Gastrocnemius medialis (tissue), 4 donors: ENCODE measurements at regions not wholly inside any gene's neighbourhood (a gene's known extent, or its start where the extent isn't known, plus 50 kb on each side); places are given as distances from the start of the nearest gene placed in this dataset.
A peak's percentile ranks its signal among the peaks of the same experiment; 100 is the strongest.

Experiments used
- ATAC-seq, 2 donors: fragments of 150-250 bp; one replicate each; pipeline ENCODE4 v1.9.1; 2016
- DNase-seq, 2 donors: peaks; one replicate each; pipeline ENCODE4 v3.0.0-alpha.2; 2019
- H3K27ac ChIP-seq, 4 donors: fragments of 200-600 bp; sonication (generic); 1 replicate in 1 of 4; 2 replicates in 3 of 4; pipeline ENCODE4 v1.5.1; 2016 to 2018; ENCODE audit warnings: mild to moderate bottlenecking in 2 of 4, moderate library complexity in 1 of 4
- H3K27me3 ChIP-seq, 3 donors: fragments of 200-600 bp; sonication (generic) in 2 of 3; 1 replicate in 1 of 3; 2 replicates in 2 of 3; pipeline versions ENCODE4 v1.5.1 to v1.6.0; 2016 to 2019; ENCODE audit warnings: mild to moderate bottlenecking in 1 of 3, moderate library complexity in 1 of 3
- H3K36me3 ChIP-seq, 2 donors: fragments of 200-600 bp; sonication (generic) in 1 of 2; one replicate each; pipeline ENCODE4 v1.5.1; 2017 to 2018
- H3K4me1 ChIP-seq, 2 donors: fragments of 200-600 bp; sonication (generic) in 1 of 2; one replicate each; pipeline ENCODE4 v1.5.1; 2016 to 2017; ENCODE audit warnings: mild to moderate bottlenecking in 2 of 2
- H3K4me3 ChIP-seq, 4 donors: fragments of 200-600 bp; sonication (generic) in 3 of 4; 1 replicate in 1 of 4; 2 replicates in 3 of 4; pipeline ENCODE4 v1.5.1; 2016 to 2019; ENCODE audit warnings: mild to moderate bottlenecking in 2 of 4
- H3K9me3 ChIP-seq, 3 donors: fragments of 200-600 bp; sonication (generic) in 2 of 3; 1 replicate in 1 of 3; 2 replicates in 2 of 3; pipeline ENCODE4 v1.5.1; 2016 to 2019
- POLR2A ChIP-seq, 2 donors: fragments of 450-650 bp; IDR thresholded peaks; one replicate each; pipeline ENCODE4 v1.6.1; 2017; ENCODE audit warnings: antibody characterized with exemption in 2 of 2, mild to moderate bottlenecking in 2 of 2, moderate library complexity in 2 of 2
- in situ Hi-C, 4 donors: fragments of 200-750 bp; cut with MboI; loops; one replicate each; pipeline versions ENCODE4 v1.15.0 to v1.8.0; 2017; ENCODE audit warnings: low sequenced_read_pairs in 4 of 4
- intact Hi-C: fragments of 100-400 bp; cut with DNase I; formaldehyde crosslinking; loops from one replicate; pipeline ENCODE4 v1.15.1; 2023; ENCODE audit warnings: low total_unique reads
- TF ChIP-seq, protein P1 (sequence below), 5 experiments: fragments of 450-650 bp in 3 of 5; fragments of 200-600 bp in 2 of 5; sonication (generic) in 2 of 5; IDR thresholded peaks in 4 of 5; conservative IDR thresholded peaks in 1 of 5; 1 replicate in 4 of 5; 2 replicates in 1 of 5; pipeline ENCODE4 v1.5.1; 2016 to 2019; ENCODE audit warnings: antibody characterized with exemption in 5 of 5, mild to moderate bottlenecking in 3 of 5, moderate library complexity in 3 of 5

DNA sequence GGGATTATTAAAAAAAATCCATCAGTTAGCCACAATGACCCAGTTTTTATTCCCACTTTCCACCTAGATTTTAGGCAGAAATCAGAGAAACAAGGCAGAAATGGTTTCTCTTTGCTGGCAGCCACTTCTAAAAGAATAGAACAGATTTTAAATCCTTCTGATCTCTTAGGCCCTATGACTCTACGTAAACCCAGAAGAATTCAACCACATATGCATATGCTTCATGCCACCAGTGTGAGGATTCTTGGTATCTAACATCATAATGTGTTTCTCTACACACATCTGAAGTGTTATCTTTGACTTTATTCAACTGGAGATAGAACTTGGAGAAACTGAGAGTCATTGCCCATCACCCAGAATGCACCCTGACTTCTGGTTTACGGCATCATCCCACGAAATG is 128.7 kb upstream of the TANK start:
- no peaks in the 10 kb centered on the region for H3K36me3 ChIP-seq
- no peak for TF ChIP-seq POLR2A (IDR thresholded peaks at IDR 0.05)
- TF ChIP-seq, protein P1, sequence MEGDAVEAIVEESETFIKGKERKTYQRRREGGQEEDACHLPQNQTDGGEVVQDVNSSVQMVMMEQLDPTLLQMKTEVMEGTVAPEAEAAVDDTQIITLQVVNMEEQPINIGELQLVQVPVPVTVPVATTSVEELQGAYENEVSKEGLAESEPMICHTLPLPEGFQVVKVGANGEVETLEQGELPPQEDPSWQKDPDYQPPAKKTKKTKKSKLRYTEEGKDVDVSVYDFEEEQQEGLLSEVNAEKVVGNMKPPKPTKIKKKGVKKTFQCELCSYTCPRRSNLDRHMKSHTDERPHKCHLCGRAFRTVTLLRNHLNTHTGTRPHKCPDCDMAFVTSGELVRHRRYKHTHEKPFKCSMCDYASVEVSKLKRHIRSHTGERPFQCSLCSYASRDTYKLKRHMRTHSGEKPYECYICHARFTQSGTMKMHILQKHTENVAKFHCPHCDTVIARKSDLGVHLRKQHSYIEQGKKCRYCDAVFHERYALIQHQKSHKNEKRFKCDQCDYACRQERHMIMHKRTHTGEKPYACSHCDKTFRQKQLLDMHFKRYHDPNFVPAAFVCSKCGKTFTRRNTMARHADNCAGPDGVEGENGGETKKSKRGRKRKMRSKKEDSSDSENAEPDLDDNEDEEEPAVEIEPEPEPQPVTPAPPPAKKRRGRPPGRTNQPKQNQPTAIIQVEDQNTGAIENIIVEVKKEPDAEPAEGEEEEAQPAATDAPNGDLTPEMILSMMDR (IDR thresholded peaks at IDR 0.05 in 4 of 5, conservative IDR thresholded peaks at IDR 0.05 in 1 of 5) = no peak
- intact Hi-C loops = loop anchor here (2.0 kb wide), 1 partner anchor 13 kb away; no protein-coding TSS in a partner anchor
- H3K9me3 ChIP-seq = no peaks in the 10 kb centered on the region
- in situ Hi-C loops = no loop called here
- DNase-seq (no peak), ATAC-seq (no peak)
- peaks cover 6 to 15% of the 10 kb centered on the region in 2 donors for H3K4me1 ChIP-seq
- no peaks in the 10 kb centered on the region for H3K27me3 ChIP-seq
- no peak overlapping the region for H3K4me3 ChIP-seq
- peak overlapping the region; percentile 70 to 78 (median 74) for H3K27ac ChIP-seq

DNA sequence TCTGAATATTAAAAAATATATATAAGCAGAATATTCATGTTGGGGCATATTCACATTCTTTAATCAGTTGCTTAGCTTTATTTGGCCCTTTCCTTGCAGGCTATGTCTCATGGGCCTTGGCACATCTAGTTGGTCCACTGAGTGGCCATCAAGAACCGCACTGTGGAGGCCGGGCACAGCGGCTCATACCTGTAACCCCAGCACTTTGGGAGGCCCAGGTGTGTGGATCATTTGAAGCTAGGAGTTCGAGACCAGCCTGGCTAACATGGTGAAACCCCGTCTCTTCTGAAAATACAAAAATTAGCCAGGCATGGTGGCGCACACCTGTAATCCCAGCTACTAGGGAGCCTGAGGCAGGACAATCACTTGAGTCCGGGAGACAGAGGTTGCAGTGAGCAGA is 127.6 kb upstream of the TANK start:
- intact Hi-C loops = no loop called here
- H3K27ac ChIP-seq = no peak overlapping the region
- H3K4me1 ChIP-seq = peaks cover 6 to 15% of the 10 kb centered on the region in 2 donors
- TF ChIP-seq POLR2A (IDR thresholded peaks at IDR 0.05) = no peak
- in situ Hi-C loops = no loop called here
- no peaks in the 10 kb centered on the region for H3K9me3 ChIP-seq
- no peak overlapping the region for H3K4me3 ChIP-seq
- no peaks in the 10 kb centered on the region for H3K36me3 ChIP-seq
- ATAC-seq (no peak), DNase-seq (no peak)
- H3K27me3 ChIP-seq = no peaks in the 10 kb centered on the region

DNA sequence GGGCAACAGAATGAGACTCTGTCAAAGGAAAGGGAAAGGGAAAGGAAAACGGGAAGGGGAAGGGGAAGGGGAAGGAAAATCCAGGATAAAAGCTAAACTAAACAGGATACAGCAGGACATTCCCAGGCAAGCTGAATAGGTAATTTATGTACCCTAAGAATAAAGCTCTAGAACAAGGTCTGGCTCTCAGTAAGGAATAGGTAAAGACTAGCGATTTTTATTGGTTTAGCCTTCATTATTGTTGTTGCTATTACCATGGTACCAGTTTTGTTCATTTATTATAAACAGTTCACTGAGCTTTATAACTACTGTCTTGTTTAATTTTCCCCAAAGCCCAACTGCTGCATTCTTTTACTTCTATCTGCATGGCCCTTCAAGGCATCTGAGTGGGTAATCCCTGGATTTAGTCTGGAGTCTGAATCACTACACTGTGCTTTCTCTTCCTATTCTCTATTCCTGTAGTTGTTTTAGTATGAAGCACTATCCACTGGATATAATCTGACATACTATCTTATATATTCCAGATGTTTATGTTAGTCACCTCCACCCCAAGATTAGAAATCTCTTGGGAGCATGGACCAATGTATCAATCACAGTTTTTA is 127.1 kb upstream of the TANK start:
- DNase-seq (no peak), ATAC-seq (no peak)
- H3K4me3 ChIP-seq = no peak overlapping the region
- TF ChIP-seq, protein P1 (IDR thresholded peaks at IDR 0.05 in 4 of 5, conservative IDR thresholded peaks at IDR 0.05 in 1 of 5) = no peak
- TF ChIP-seq POLR2A (IDR thresholded peaks at IDR 0.05) = no peak
- no peak overlapping the region for H3K27ac ChIP-seq
- intact Hi-C loops = no loop called here
- peaks cover 6 to 15% of the 10 kb centered on the region in 2 donors for H3K4me1 ChIP-seq
- no peaks in the 10 kb centered on the region for H3K27me3 ChIP-seq
- H3K36me3 ChIP-seq = no peaks in the 10 kb centered on the region
- no peaks in the 10 kb centered on the region for H3K9me3 ChIP-seq
- in situ Hi-C loops = no loop called here

DNA sequence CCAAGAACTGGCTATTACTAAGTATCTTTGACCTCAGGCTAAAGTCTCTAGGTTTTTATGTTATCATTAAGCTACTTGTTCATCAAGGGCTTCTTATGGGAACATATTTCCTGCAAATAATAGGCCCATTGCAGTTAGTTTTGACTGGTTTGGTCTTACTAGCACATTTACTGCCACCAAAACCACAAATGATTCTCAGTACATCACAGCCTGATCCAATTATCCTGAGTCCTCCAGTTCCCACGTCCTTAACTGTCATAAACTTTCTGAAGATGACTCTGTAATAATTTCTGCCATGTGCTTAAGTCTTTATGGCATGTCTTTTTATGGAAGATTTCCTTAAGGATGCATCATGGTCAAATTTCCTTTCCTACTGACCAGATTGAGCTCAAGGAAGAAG is 123.3 kb upstream of the TANK start:
- no peak for TF ChIP-seq POLR2A (IDR thresholded peaks at IDR 0.05)
- TF ChIP-seq, protein P1 (IDR thresholded peaks at IDR 0.05 in 4 of 5, conservative IDR thresholded peaks at IDR 0.05 in 1 of 5) = no peak
- Histone ChIP-seq H3K27ac (no peak overlapping the region), H3K4me1 (no peaks in the 10 kb centered on the region), H3K36me3 (no peaks in the 10 kb centered on the region), H3K9me3 (no peaks in the 10 kb centered on the region), H3K4me3 (no peak overlapping the region), H3K27me3 (no peaks in the 10 kb centered on the region)
- ATAC-seq (no peak), DNase-seq (no peak)
- intact Hi-C loops (no loop called here), in situ Hi-C loops (no loop called here)

DNA sequence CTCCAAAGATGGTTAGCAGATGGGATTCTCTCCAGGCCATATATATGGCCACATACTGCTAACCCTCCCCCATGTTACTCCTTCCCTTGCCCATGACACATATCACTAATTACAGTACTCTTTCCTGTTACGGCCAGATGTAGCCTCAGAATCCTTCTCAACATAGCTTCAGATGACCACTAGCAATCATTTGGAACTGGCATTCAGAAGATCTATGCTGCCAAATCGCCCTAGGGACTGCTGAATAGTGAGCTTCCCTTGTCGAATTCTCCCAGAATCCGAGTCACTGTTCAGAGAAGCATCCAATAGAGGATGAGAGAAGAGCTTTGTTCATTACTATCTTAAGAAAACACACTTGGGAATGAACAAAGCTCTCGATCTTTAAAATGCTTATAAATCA is 121.2 kb upstream of the TANK start:
- Histone ChIP-seq H3K9me3 (no peaks in the 10 kb centered on the region), H3K27me3 (no peaks in the 10 kb centered on the region), H3K27ac (no peak overlapping the region), H3K4me3 (no peak overlapping the region), H3K36me3 (no peaks in the 10 kb centered on the region), H3K4me1 (peaks cover under 1 to 6% of the 10 kb centered on the region in 2 donors)
- no peak for ATAC-seq
- in situ Hi-C loops (no loop called here), intact Hi-C loops (no loop called here)
- DNase-seq = no peak
- TF ChIP-seq, protein P1 (IDR thresholded peaks at IDR 0.05 in 4 of 5, conservative IDR thresholded peaks at IDR 0.05 in 1 of 5) = no peak
- no peak for TF ChIP-seq POLR2A (IDR thresholded peaks at IDR 0.05)
